ENCODE measurements at regions not wholly inside any gene's neighbourhood (a gene's known extent, or its start where the extent isn't known, plus 50 kb on each side); places are given as distances from the start of the nearest gene placed in this dataset.
"Not testable (repeated sequence)": the region's sequence is repeated elsewhere in the genome, so short reads cannot be mapped to it uniquely, and the experiment has no call there.

- WGBS, 4 donors: 75 to 80% (median 77%) methylated on average over 2 of the region's 2 CpGs
- not testable (repeated sequence) for ATAC-seq
Observed at GRCh38 chr9:67179185-67179584, 186.8 kb upstream of the SPATA31A3 start.

GRCh38 chr9:67175167-67175566 is 182.8 kb upstream of the SPATA31A3 start:
- H3K27ac ChIP-seq; H3K27me3 ChIP-seq; H3K9me3 ChIP-seq; H3K36me3 ChIP-seq; H3K4me1 ChIP-seq; DNase-seq; ATAC-seq; intact Hi-C loops (cut with DNase I); H3K4me3 ChIP-seq: not testable (repeated sequence)
- no CpG with 5 or more reads among the region's 5 CpGs for WGBS, 4 donors

More at GRCh38 chr9:67179185-67179584, 186.8 kb upstream of the SPATA31A3 start:
- DNase-seq; H3K36me3 ChIP-seq; H3K27ac ChIP-seq; H3K9me3 ChIP-seq; H3K4me3 ChIP-seq; H3K27me3 ChIP-seq; H3K4me1 ChIP-seq; intact Hi-C loops (cut with DNase I): not testable (repeated sequence)

GRCh38 chr9:67171721-67172120 is 179.4 kb upstream of the SPATA31A3 start:
- H3K36me3 ChIP-seq; intact Hi-C loops (cut with DNase I); H3K9me3 ChIP-seq; H3K4me3 ChIP-seq; ATAC-seq; DNase-seq; H3K27ac ChIP-seq; H3K27me3 ChIP-seq; H3K4me1 ChIP-seq: not testable (repeated sequence)
- 87 to 100% (median 91%) methylated on average over 1 to 2 of the region's 3 CpGs for WGBS, 4 donors

GRCh38 chr9:67168530-67169157 is 176.3 kb upstream of the SPATA31A3 start:
- H3K4me1 ChIP-seq; H3K27ac ChIP-seq; intact Hi-C loops (cut with DNase I); H3K4me3 ChIP-seq; H3K27me3 ChIP-seq; H3K36me3 ChIP-seq; H3K9me3 ChIP-seq; ATAC-seq; DNase-seq: not testable (repeated sequence)
- 79 to 97% (median 84%) methylated on average over 1 to 2 of the region's 4 CpGs for WGBS, 4 donors

GRCh38 chr9:67166335-67166734 is 174.0 kb upstream of the SPATA31A3 start:
- H3K27me3 ChIP-seq; H3K4me1 ChIP-seq; H3K9me3 ChIP-seq; H3K4me3 ChIP-seq; intact Hi-C loops (cut with DNase I); DNase-seq; ATAC-seq; H3K36me3 ChIP-seq; H3K27ac ChIP-seq: not testable (repeated sequence)

GRCh38 chr9:67162827-67163226 is 170.5 kb upstream of the SPATA31A3 start:
- ATAC-seq; DNase-seq; H3K4me1 ChIP-seq; H3K27me3 ChIP-seq; H3K36me3 ChIP-seq; H3K4me3 ChIP-seq; intact Hi-C loops (cut with DNase I); H3K27ac ChIP-seq; H3K9me3 ChIP-seq: not testable (repeated sequence)
- WGBS, 4 donors: no CpG with 5 or more reads among the region's 1 CpG

GRCh38 chr9:67155218-67155617 is 162.9 kb upstream of the SPATA31A3 start:
- intact Hi-C loops (cut with DNase I); H3K36me3 ChIP-seq; ATAC-seq; H3K4me3 ChIP-seq; DNase-seq; H3K27me3 ChIP-seq; H3K4me1 ChIP-seq; H3K9me3 ChIP-seq; H3K27ac ChIP-seq: not testable (repeated sequence)
- WGBS, 4 donors: 90 to 97% (median 92%) methylated on average over 8 of the region's 9 CpGs

GRCh38 chr9:67153501-67153900 is 161.2 kb upstream of the SPATA31A3 start:
- H3K27ac ChIP-seq; intact Hi-C loops (cut with DNase I); H3K27me3 ChIP-seq; H3K4me3 ChIP-seq; H3K9me3 ChIP-seq; H3K4me1 ChIP-seq; H3K36me3 ChIP-seq; ATAC-seq; DNase-seq: not testable (repeated sequence)
- WGBS, 4 donors: no CpG with 5 or more reads among the region's 3 CpGs

GRCh38 chr9:67142392-67143107 is 150.2 kb upstream of the SPATA31A3 start:
- H3K4me1 ChIP-seq; H3K27me3 ChIP-seq; H3K9me3 ChIP-seq; H3K4me3 ChIP-seq; ATAC-seq; intact Hi-C loops (cut with DNase I); H3K36me3 ChIP-seq; H3K27ac ChIP-seq: not testable (repeated sequence)
- 84 to 92% (median 89%) methylated on average over 4 to 8 of the region's 11 CpGs for WGBS, 4 donors
- DNase-seq: peak in 1 of 5 donors; percentile 1

- H3K4me1 ChIP-seq; DNase-seq; H3K4me3 ChIP-seq; H3K27me3 ChIP-seq; H3K36me3 ChIP-seq; H3K9me3 ChIP-seq; H3K27ac ChIP-seq; intact Hi-C loops (cut with DNase I); ATAC-seq: not testable (repeated sequence)
- WGBS, 4 donors: no CpG with 5 or more reads among the region's 2 CpGs
Observed at GRCh38 chr9:67136376-67136775, 144.0 kb upstream of the SPATA31A3 start.

- ATAC-seq; H3K4me1 ChIP-seq; DNase-seq; H3K36me3 ChIP-seq; H3K27me3 ChIP-seq; H3K9me3 ChIP-seq; H3K27ac ChIP-seq; H3K4me3 ChIP-seq; intact Hi-C loops (cut with DNase I): not testable (repeated sequence)
- 81 to 100% (median 93%) methylated on average over 1 of the region's 2 CpGs for WGBS, 4 donors
Observed at GRCh38 chr9:67133124-67133523, 140.8 kb upstream of the SPATA31A3 start.

Measured in heart left ventricle (tissue), 16 donors.